H9 (cell line): ENCODE measurements at regions not wholly inside any gene's neighbourhood (a gene's known extent, or its start where the extent isn't known, plus 50 kb on each side); places are given as distances from the start of the nearest gene placed in this dataset.

Experiments used
- DNase-seq: peaks from one replicate; pipeline ENCODE4 v3.0.0-alpha.2; 2017
- H2AFZ ChIP-seq: one replicate; pipeline ENCODE4 v1.6.1; 2013; ENCODE audit warnings: mild to moderate bottlenecking, low read length, control low read depth, moderate library complexity
- H2AK5ac ChIP-seq: 2 replicates; pipeline ENCODE4 v1.6.1; 2013; ENCODE audit warnings: low read length, control low read depth, mixed read lengths; ENCODE audit not compliant: insufficient read length
- H2BK120ac ChIP-seq: one replicate; pipeline ENCODE4 v1.6.1; 2013; ENCODE audit warnings: low read depth, mild to moderate bottlenecking, low read length, control low read depth, inconsistent platforms; ENCODE audit not compliant: poor library complexity, severe bottlenecking
- H2BK12ac ChIP-seq: 2 replicates; pipeline ENCODE4 v1.6.1; 2013; ENCODE audit warnings: low read length, control low read depth, mixed read lengths, low read depth; ENCODE audit not compliant: insufficient read length
- H2BK15ac ChIP-seq: 2 replicates; pipeline ENCODE4 v1.6.1; 2013; ENCODE audit warnings: low read depth, low read length, control low read depth
- H2BK20ac ChIP-seq: one replicate; pipeline ENCODE4 v1.6.1; 2013; ENCODE audit warnings: low read depth, mild to moderate bottlenecking, low read length, control low read depth, inconsistent platforms; ENCODE audit not compliant: poor library complexity, severe bottlenecking
- H2BK5ac ChIP-seq: 2 replicates; pipeline ENCODE4 v1.6.1; 2013; ENCODE audit warnings: low read length, control low read depth, mixed read lengths; ENCODE audit not compliant: insufficient read length
- H3K14ac ChIP-seq: 2 replicates; pipeline ENCODE4 v1.6.1; 2013; ENCODE audit warnings: low read length, control low read depth; ENCODE audit not compliant: insufficient read depth
- H3K18ac ChIP-seq: 2 replicates; pipeline ENCODE4 v1.6.1; 2013; ENCODE audit warnings: low read depth, mild to moderate bottlenecking, mixed read lengths, low read length, control low read depth; ENCODE audit not compliant: insufficient read length
- H3K23ac ChIP-seq: 2 replicates; pipeline ENCODE4 v1.6.1; 2013; ENCODE audit warnings: low read length, control low read depth, mixed read lengths, low read depth; ENCODE audit not compliant: insufficient read length
- H3K23me2 ChIP-seq: 2 replicates; pipeline ENCODE4 v1.6.1; 2013; ENCODE audit warnings: low read depth, mild to moderate bottlenecking, mixed read lengths, low read length, control low read depth; ENCODE audit not compliant: insufficient read length, poor library complexity, severe bottlenecking
- H3K27ac ChIP-seq: 2 replicates; pipeline ENCODE4 v1.5.1; 2013; ENCODE audit warnings: low read length, control low read depth, mixed read lengths, low read depth; ENCODE audit not compliant: insufficient read length
- H3K27me3 ChIP-seq: 2 replicates; pipeline ENCODE4 v1.6.1; 2013; ENCODE audit warnings: low read length, control low read depth, inconsistent platforms; ENCODE audit not compliant: insufficient read depth
- H3K4ac ChIP-seq: 2 replicates; pipeline ENCODE4 v1.6.1; 2013; ENCODE audit warnings: low read depth, mild to moderate bottlenecking, control low read depth, inconsistent platforms, low read length, moderate library complexity
- H3K4me1 ChIP-seq: 2 replicates; pipeline ENCODE4 v1.6.1; 2013; ENCODE audit warnings: low read length, control low read depth, inconsistent platforms; ENCODE audit not compliant: insufficient read depth
- H3K4me2 ChIP-seq: 2 replicates; pipeline ENCODE4 v1.6.1; 2013; ENCODE audit warnings: low read length, control low read depth, mixed read lengths; ENCODE audit not compliant: insufficient read length, insufficient read depth
- H3K56ac ChIP-seq: 2 replicates; pipeline ENCODE4 v1.6.1; 2013; ENCODE audit warnings: low read depth, mild to moderate bottlenecking, mixed read lengths, low read length, control low read depth; ENCODE audit not compliant: insufficient read length
- H3K79me1 ChIP-seq: 2 replicates; pipeline ENCODE4 v1.6.1; 2013; ENCODE audit warnings: low read depth, mild to moderate bottlenecking, moderate library complexity, low read length, control low read depth, inconsistent platforms; ENCODE audit not compliant: insufficient read depth, poor library complexity, severe bottlenecking
- H3K79me2 ChIP-seq: 2 replicates; pipeline ENCODE4 v1.6.1; 2013; ENCODE audit warnings: low read length, control low read depth, inconsistent platforms; ENCODE audit not compliant: insufficient read depth
- H3K9ac ChIP-seq: 2 replicates; pipeline ENCODE4 v1.6.1; 2013; ENCODE audit warnings: low read length, control low read depth, mixed read lengths; ENCODE audit not compliant: insufficient read length; ENCODE audit errors: extremely low read depth
- H3K9me3 ChIP-seq: one replicate; pipeline ENCODE4 v1.6.1; 2013; ENCODE audit warnings: low read depth, low read length, inconsistent platforms; ENCODE audit not compliant: control insufficient read depth
- H3T11ph ChIP-seq: one replicate; pipeline ENCODE4 v1.6.1; 2013; ENCODE audit warnings: mild to moderate bottlenecking, low read length, control low read depth, inconsistent platforms
- H4K20me1 ChIP-seq: one replicate; pipeline ENCODE4 v1.6.1; 2013; ENCODE audit not compliant: control insufficient read depth, insufficient read length, insufficient read depth
- H4K5ac ChIP-seq: 2 replicates; pipeline ENCODE4 v1.6.1; 2013; ENCODE audit warnings: low read depth, mild to moderate bottlenecking, mixed read lengths, low read length, control low read depth; ENCODE audit not compliant: insufficient read length
- H4K8ac ChIP-seq: replicated peaks from 2 replicates; pipeline ENCODE4 v1.6.1; 2013; ENCODE audit warnings: low read length, control low read depth, mixed read lengths, low read depth; ENCODE audit not compliant: insufficient read length
- H4K91ac ChIP-seq: 2 replicates; pipeline ENCODE4 v1.6.1; 2013; ENCODE audit warnings: low read depth, mild to moderate bottlenecking, moderate library complexity, mixed read lengths, low read length, control low read depth; ENCODE audit not compliant: insufficient read length
- H3K27ac Mint-ChIP-seq, 3 experiments: 2 replicates in 2 of 3; 3 replicates in 1 of 3; pipeline ENCODE4 v1.8.0; 2020 to 2021; ENCODE audit warnings: mixed read lengths in 3 of 3, mild to moderate bottlenecking in 1 of 3, moderate library complexity in 1 of 3
- H3K27me3 Mint-ChIP-seq: 2 replicates; pipeline ENCODE4 v1.8.0; 2021; ENCODE audit warnings: low read depth, mild to moderate bottlenecking, moderate library complexity, mixed read lengths
- H3K36me3 Mint-ChIP-seq, 3 experiments: 2 replicates in 2 of 3; 3 replicates in 1 of 3; pipeline ENCODE4 v1.8.0; 2020 to 2021; ENCODE audit warnings: low read depth in 3 of 3, mixed read lengths in 3 of 3; ENCODE audit not compliant: insufficient read depth in 1 of 3
- H3K4me1 Mint-ChIP-seq, 2 experiments: 2 replicates each; pipeline ENCODE4 v1.8.0; 2020; ENCODE audit warnings: mixed read lengths in 2 of 2
- H3K4me3 Mint-ChIP-seq, 2 experiments: 2 replicates in 1 of 2; 3 replicates in 1 of 2; pipeline ENCODE4 v1.8.0; 2020 to 2021; ENCODE audit warnings: mild to moderate bottlenecking in 2 of 2, mixed read lengths in 2 of 2, moderate library complexity in 1 of 2
- H3K9me3 Mint-ChIP-seq, 2 experiments: 2 replicates in 1 of 2; 3 replicates in 1 of 2; pipeline ENCODE4 v1.8.0; 2020; ENCODE audit warnings: mild to moderate bottlenecking in 2 of 2, mixed read lengths in 2 of 2, moderate library complexity in 1 of 2
- CTCF ChIP-seq: fragments of 200-600 bp; sonication (generic); conservative IDR thresholded peaks from 3 replicates; pipeline ENCODE4 v1.8.0; 2021; ENCODE audit warnings: antibody characterized with exemption, mild to moderate bottlenecking
- WGBS: extraction: QIAGEN DNeasy Blood & Tissue Kit; methylation state at CpG from one replicate; pipeline ENCODE4 v1.1.7; 2013; ENCODE audit warnings: missing lambda C conversion rate, low lambda C conversion rate, mixed read lengths; ENCODE audit not compliant: insufficient read length; ENCODE audit errors: extremely low coverage; 5-methylcytosine and 5-hydroxymethylcytosine counted together

GRCh38 chr21:17427157-17427556 lies 85.7 kb upstream of the CXADR start:
- no peak for DNase-seq
- Histone ChIP-seq H4K5ac (no peak overlapping the region), H2AK5ac (no peak overlapping the region), H3K56ac (no peak overlapping the region), H3K9ac (no peak overlapping the region), H3K27me3 (no peaks in the 10 kb centered on the region), H3K4ac (no peak overlapping the region), H3K9me3 (no peaks in the 10 kb centered on the region), H3K4me1 (no peaks in the 10 kb centered on the region), H3K23ac (no peak overlapping the region), H3K79me2 (no peaks in the 10 kb centered on the region), H2BK120ac (no peak overlapping the region), H3K79me1 (no peaks in the 10 kb centered on the region), H3K14ac (no peak overlapping the region), H4K91ac (no peak overlapping the region), H2BK15ac (no peak overlapping the region), H3K27ac (no peak overlapping the region), H4K8ac (no peak overlapping the region), H4K20me1 (no peaks in the 10 kb centered on the region), H3K4me2 (no peak overlapping the region), H2BK12ac (no peak overlapping the region), H3K23me2 (no peaks in the 10 kb centered on the region), H3T11ph (no peak overlapping the region), H2AFZ (no peak overlapping the region), H2BK5ac (no peak overlapping the region), H2BK20ac (no peak overlapping the region), H3K18ac (no peak overlapping the region)
- Mint-ChIP-seq H3K27ac (no peak overlapping the region), H3K27me3 (peaks cover 2% of the 10 kb centered on the region), H3K36me3 (peaks cover 0 to 5% (median 2%) of the 10 kb centered on the region in 3 experiments; a peak in 2 of 7 replicates), H3K9me3 (peaks cover 14 to 15% of the 10 kb centered on the region in 2 experiments; a peak in 4 of 5 replicates), H3K4me3 (no peak overlapping the region), H3K4me1 (peaks cover 7% of the 10 kb centered on the region in 2 experiments)
- TF ChIP-seq CTCF = no peak
- WGBS = no CpG with 5 or more reads among the region's 7 CpGs
